ENCODE measurements at regions not wholly inside any gene's neighbourhood (a gene's known extent, or its start where the extent isn't known, plus 50 kb on each side); places are given as distances from the start of the nearest gene placed in this dataset.

GRCh38 chr9:69967344-69967743, 76.3 kb upstream of the MAMDC2 start:
- no peak for TF ChIP-seq ELK1 (IDR thresholded peaks at IDR 0.05; ENCODE audit: borderline replicate concordance, low read depth, low read length)
- no peak for TF ChIP-seq RCOR1 (IDR thresholded peaks at IDR 0.05; ENCODE audit: insufficient replicate concordance, low read length)
- TF ChIP-seq CEBPB (IDR thresholded peaks at IDR 0.05; ENCODE audit: low read depth, low read length) = no peak
